ENCODE measurements at regions not wholly inside any gene's neighbourhood (a gene's known extent, or its start where the extent isn't known, plus 50 kb on each side); places are given as distances from the start of the nearest gene placed in this dataset.

- peak; percentile 85 for DNase-seq
Measured at GRCh38 chr6:113381959-113382358, 475.2 kb upstream of the MARCKS start.

- DNase-seq: no peak
Measured at GRCh38 chr6:113383701-113384100, 473.4 kb upstream of the MARCKS start.

GRCh38 chr6:113385020-113385431 lies 472.1 kb upstream of the MARCKS start:
- DNase-seq: peak; percentile 70

- DNase-seq: peak; percentile 40
Measured at GRCh38 chr6:113388996-113389395, 468.1 kb upstream of the MARCKS start.

GRCh38 chr6:113392551-113393055 lies 464.5 kb upstream of the MARCKS start:
- no peak for DNase-seq

GRCh38 chr6:113394216-113394615 lies 462.9 kb upstream of the MARCKS start:
- DNase-seq: peak; percentile 35

- no peak for DNase-seq
Measured at GRCh38 chr6:113394729-113395128, 462.4 kb upstream of the MARCKS start.

- DNase-seq: no peak
Measured at GRCh38 chr6:113396730-113397129, 460.4 kb upstream of the MARCKS start.

- DNase-seq: peak; percentile 90
Measured at GRCh38 chr6:113397236-113397635, 459.9 kb upstream of the MARCKS start.

- DNase-seq: no peak
Measured at GRCh38 chr6:113401231-113401630, 455.9 kb upstream of the MARCKS start.

- DNase-seq: no peak
Measured at GRCh38 chr6:113402544-113402943, 454.6 kb upstream of the MARCKS start.

GRCh38 chr6:113403966-113404595 lies 453.1 kb upstream of the MARCKS start:
- DNase-seq: peak; percentile 70

GRCh38 chr6:113405326-113406047 lies 451.7 kb upstream of the MARCKS start:
- no peak for DNase-seq

- DNase-seq: peak; percentile 24
Measured at GRCh38 chr6:113406048-113406695, 451.0 kb upstream of the MARCKS start.

GRCh38 chr6:113411011-113411410 lies 446.1 kb upstream of the MARCKS start:
- peak; percentile 58 for DNase-seq

GRCh38 chr6:113412589-113413357 lies 444.4 kb upstream of the MARCKS start:
- DNase-seq: no peak

- DNase-seq: peak; percentile 89
Measured at GRCh38 chr6:113414511-113414910, 442.6 kb upstream of the MARCKS start.

GRCh38 chr6:113416170-113416569 lies 441.0 kb upstream of the MARCKS start:
- peak; percentile 88 for DNase-seq

GRCh38 chr6:113420290-113420689 lies 436.9 kb upstream of the MARCKS start:
- no peak for DNase-seq

GRCh38 chr6:113421997-113422396 lies 435.1 kb upstream of the MARCKS start:
- no peak for DNase-seq

GRCh38 chr6:113423956-113424355 lies 433.2 kb upstream of the MARCKS start:
- DNase-seq: no peak

- DNase-seq: no peak
Measured at GRCh38 chr6:113425977-113426660, 431.0 kb upstream of the MARCKS start.

All from fibroblast of skin of scalp (primary cell).